Endothelial cell of umbilical vein (primary cell): ENCODE measurements at regions not wholly inside any gene's neighbourhood (a gene's known extent, or its start where the extent isn't known, plus 50 kb on each side); places are given as distances from the start of the nearest gene placed in this dataset.

Experiments used
- BruUV-seq: library from RNA; stranded (reverse); fragments of 400-500 nt; replicated peaks from 2 replicates; lab custom pipeline; 2021; lab: Mats Ljungman, UMichigan
- CTCF ChIA-PET: fragments of 300-600, 350-600 bp; sonication (Branson Sonifier 250); formaldehyde crosslinking; loops from one replicate; lab custom pipeline; 2021; ENCODE audit warnings: antibody characterized with exemption, inconsistent platforms; lab: Charles Lee
- POLR2A ChIA-PET: fragments of 300-600, 350-600 bp; sonication (Branson Sonifier 250); formaldehyde crosslinking; loops from one replicate; lab custom pipeline; 2021; ENCODE audit warnings: antibody characterized with exemption, inconsistent platforms; lab: Charles Lee
- DNase-seq: peaks from one replicate; pipeline ENCODE4 v3.0.0-alpha.2; 2011; ENCODE audit warnings: low read depth, low spot score
- FAIRE-seq: peaks from 2 replicates; lab custom pipeline; 2011; peaks lifted over from hg19 to GRCh38; lab: Jason Lieb, UNC
- H2AFZ ChIP-seq: 2 replicates; pipeline ENCODE4 v1.6.0; 2012; ENCODE audit warnings: low read depth, low read length, control low read depth, inconsistent platforms
- H3K27ac ChIP-seq: 2 replicates; pipeline ENCODE4 v1.5.1; 2011; ENCODE audit warnings: low read depth, mild to moderate bottlenecking, control low read depth, low read length, moderate library complexity; ENCODE audit not compliant: insufficient read depth
- H3K27me3 ChIP-seq, 2 experiments: 2 replicates each; pipeline versions ENCODE4 v1.6.0 to v1.6.1; 2011; ENCODE audit warnings: low read length in 2 of 2, mixed read lengths in 1 of 2; ENCODE audit not compliant: control insufficient read depth in 2 of 2, insufficient read depth in 2 of 2
- H3K36me3 ChIP-seq, 2 experiments: 2 replicates in 1 of 2; 3 replicates in 1 of 2; pipeline ENCODE4 v1.5.1; 2011; ENCODE audit warnings: low read length in 2 of 2, mild to moderate bottlenecking in 1 of 2, moderate library complexity in 1 of 2; ENCODE audit not compliant: control insufficient read depth in 2 of 2, insufficient read depth in 2 of 2; ENCODE audit errors: extremely low read depth in 1 of 2
- H3K4me1 ChIP-seq: 3 replicates; pipeline ENCODE4 v1.5.1; 2011; ENCODE audit warnings: mild to moderate bottlenecking, low read length; ENCODE audit not compliant: control insufficient read depth, insufficient read depth; ENCODE audit errors: extremely low read depth
- H3K4me2 ChIP-seq: 2 replicates; pipeline ENCODE4 v1.6.1; 2011; ENCODE audit warnings: low read length, control low read depth, mixed read lengths; ENCODE audit not compliant: insufficient read depth
- H3K4me3 ChIP-seq, 3 experiments: fragments of 200-600 bp in 1 of 3; sonication (generic), shearing (Covaris generic) in 1 of 3; replicated peaks in 1 of 3; 2 replicates each; pipeline ENCODE4 v1.5.1; 2011 to 2016; ENCODE audit warnings: control low read depth in 3 of 3, low read length in 3 of 3, mild to moderate bottlenecking in 2 of 3, inconsistent platforms in 1 of 3, low read depth in 1 of 3, moderate library complexity in 1 of 3; ENCODE audit not compliant: insufficient read depth in 1 of 3
- H3K79me2 ChIP-seq: 2 replicates; pipeline ENCODE4 v1.6.0; 2012; ENCODE audit warnings: low read length, inconsistent platforms; ENCODE audit not compliant: control insufficient read depth, insufficient read depth
- H3K9ac ChIP-seq: replicated peaks from 2 replicates; pipeline ENCODE3; 2011; ENCODE audit warnings: low read length, control low read depth; ENCODE audit not compliant: insufficient read depth; ENCODE audit errors: extremely low read depth
- H3K9me1 ChIP-seq: replicated peaks from 3 replicates; pipeline ENCODE4 v1.6.0; 2011; ENCODE audit warnings: mild to moderate bottlenecking, low read length; ENCODE audit not compliant: control insufficient read depth, insufficient read depth; ENCODE audit errors: extremely low read depth
- H3K9me3 ChIP-seq: replicated peaks from 2 replicates; pipeline ENCODE4 v1.5.1; 2012; ENCODE audit warnings: low read length, inconsistent platforms; ENCODE audit not compliant: control insufficient read depth, insufficient read depth
- H4K20me1 ChIP-seq: replicated peaks from 2 replicates; pipeline ENCODE3; 2011; ENCODE audit warnings: mild to moderate bottlenecking, low read length; ENCODE audit not compliant: control insufficient read depth, insufficient read depth; ENCODE audit errors: extremely low read depth
- EZH2 ChIP-seq: IDR thresholded peaks from 2 replicates; pipeline ENCODE4 v1.6.1; 2012; ENCODE audit warnings: borderline replicate concordance, low read depth, mild to moderate bottlenecking, moderate library complexity, low read length, inconsistent platforms; ENCODE audit not compliant: severe bottlenecking
- FOS ChIP-seq: IDR thresholded peaks from 2 replicates; pipeline ENCODE4 v1.6.1; 2011; ENCODE audit warnings: mild to moderate bottlenecking, low read length, moderate library complexity, borderline replicate concordance; ENCODE audit not compliant: insufficient read depth
- GATA2 ChIP-seq: IDR thresholded peaks from 2 replicates; pipeline ENCODE4 v1.7.0; 2011; ENCODE audit warnings: low read depth, mild to moderate bottlenecking, moderate library complexity, mixed read lengths, low read length; ENCODE audit not compliant: insufficient read length, insufficient read depth
- JUN ChIP-seq: IDR thresholded peaks from 2 replicates; pipeline ENCODE4 v1.6.1; 2011; ENCODE audit warnings: borderline replicate concordance, low read depth; ENCODE audit not compliant: insufficient read length, insufficient read depth
- MYC ChIP-seq: IDR thresholded peaks from one replicate; pipeline ENCODE4 v1.6.1; 2011; ENCODE audit warnings: mild to moderate bottlenecking, low read depth, low read length
- POLR2A ChIP-seq: IDR thresholded peaks from 2 replicates; pipeline ENCODE4 v1.6.1; 2012; ENCODE audit warnings: low read depth, mild to moderate bottlenecking, control low read depth, low read length
- POLR2AphosphoS5 ChIP-seq: IDR thresholded peaks from 2 replicates; pipeline ENCODE4 v1.6.1; 2012; ENCODE audit warnings: low read depth, mild to moderate bottlenecking, control low read depth, low read length, moderate library complexity; ENCODE audit not compliant: insufficient read depth
- dilution Hi-C: fragments of 300-500 bp; cut with MboI; formaldehyde crosslinking; loops from one replicate; pipeline ENCODE4 v1.15.0; 2019; ENCODE audit warnings: low sequenced_read_pairs; ENCODE audit not compliant: extremely low pct_ligation_motif_present
- intact Hi-C: fragments of 100-400 bp; cut with micrococcal nuclease; formaldehyde crosslinking; loops from one replicate; pipeline ENCODE4 v1.10.0; 2022
- TF ChIP-seq, protein P1 (sequence below), 2 donors: IDR thresholded peaks; 1 replicate in 1 of 2; 2 replicates in 1 of 2; pipeline ENCODE4 v1.5.1; 2011; ENCODE audit warnings: low read length in 2 of 2, mild to moderate bottlenecking in 2 of 2, moderate library complexity in 2 of 2, control low read depth in 1 of 2, inconsistent platforms in 1 of 2, low read depth in 1 of 2; ENCODE audit not compliant: insufficient read depth in 1 of 2; ENCODE audit errors: extremely low read depth in 1 of 2
- TF ChIP-seq, protein P2 (sequence below): IDR thresholded peaks from 2 replicates; pipeline ENCODE4 v1.6.1; 2011; ENCODE audit not compliant: insufficient read depth, insufficient read length

DNA sequence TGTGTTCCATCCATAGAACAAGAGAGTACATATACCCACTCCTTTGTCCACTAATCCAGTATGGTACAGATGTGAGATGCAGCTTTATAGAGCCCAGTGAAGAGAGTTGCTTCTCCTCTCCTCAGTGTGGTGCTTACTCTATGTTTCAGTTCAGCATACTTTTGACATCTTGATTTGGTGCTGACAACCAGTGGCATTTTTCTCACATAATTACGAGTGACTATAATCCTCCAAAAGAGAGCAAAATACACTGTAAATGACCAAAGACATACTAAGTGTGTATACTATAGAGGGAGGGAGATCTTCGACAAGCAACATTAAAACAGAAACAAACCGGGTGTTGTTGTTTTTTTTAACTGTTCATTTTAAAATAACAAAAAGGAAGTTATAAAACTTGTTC lies 191.5 kb downstream of the KLHL28 start:
- Histone ChIP-seq H3K4me3 (no peak overlapping the region), H2AFZ (no peak overlapping the region), H3K36me3 (no peaks in the 10 kb centered on the region), H3K9me3 (no peaks in the 10 kb centered on the region), H3K9me1 (no peaks in the 10 kb centered on the region), H4K20me1 (no peaks in the 10 kb centered on the region), H3K4me2 (no peak overlapping the region), H3K27ac (no peak overlapping the region), H3K4me1 (no peaks in the 10 kb centered on the region), H3K9ac (no peak overlapping the region), H3K27me3 (no peaks in the 10 kb centered on the region), H3K79me2 (no peaks in the 10 kb centered on the region)
- TF ChIP-seq GATA2 (no peak), JUN (no peak), EZH2 (no peak), POLR2AphosphoS5 (no peak), POLR2A (no peak), MYC (no peak), FOS (no peak)
- TF ChIP-seq, protein P1, sequence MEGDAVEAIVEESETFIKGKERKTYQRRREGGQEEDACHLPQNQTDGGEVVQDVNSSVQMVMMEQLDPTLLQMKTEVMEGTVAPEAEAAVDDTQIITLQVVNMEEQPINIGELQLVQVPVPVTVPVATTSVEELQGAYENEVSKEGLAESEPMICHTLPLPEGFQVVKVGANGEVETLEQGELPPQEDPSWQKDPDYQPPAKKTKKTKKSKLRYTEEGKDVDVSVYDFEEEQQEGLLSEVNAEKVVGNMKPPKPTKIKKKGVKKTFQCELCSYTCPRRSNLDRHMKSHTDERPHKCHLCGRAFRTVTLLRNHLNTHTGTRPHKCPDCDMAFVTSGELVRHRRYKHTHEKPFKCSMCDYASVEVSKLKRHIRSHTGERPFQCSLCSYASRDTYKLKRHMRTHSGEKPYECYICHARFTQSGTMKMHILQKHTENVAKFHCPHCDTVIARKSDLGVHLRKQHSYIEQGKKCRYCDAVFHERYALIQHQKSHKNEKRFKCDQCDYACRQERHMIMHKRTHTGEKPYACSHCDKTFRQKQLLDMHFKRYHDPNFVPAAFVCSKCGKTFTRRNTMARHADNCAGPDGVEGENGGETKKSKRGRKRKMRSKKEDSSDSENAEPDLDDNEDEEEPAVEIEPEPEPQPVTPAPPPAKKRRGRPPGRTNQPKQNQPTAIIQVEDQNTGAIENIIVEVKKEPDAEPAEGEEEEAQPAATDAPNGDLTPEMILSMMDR (IDR thresholded peaks at IDR 0.05; ENCODE audit: extremely low read depth in 1 of 2, insufficient read depth in 1 of 2, low read depth in 1 of 2, low read length in 2 of 2): no peak
- TF ChIP-seq, protein P2, sequence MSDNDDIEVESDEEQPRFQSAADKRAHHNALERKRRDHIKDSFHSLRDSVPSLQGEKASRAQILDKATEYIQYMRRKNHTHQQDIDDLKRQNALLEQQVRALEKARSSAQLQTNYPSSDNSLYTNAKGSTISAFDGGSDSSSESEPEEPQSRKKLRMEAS: no peak
- FAIRE-seq (no peak), DNase-seq (no peak)
- BruUV-seq: no TSS peak
- CTCF ChIA-PET: no interaction called here
- intact Hi-C loops: no loop called here
- dilution Hi-C loops: no loop called here
- POLR2A ChIA-PET: no interaction called here
